ENCODE measurements at regions not wholly inside any gene's neighbourhood (a gene's known extent, or its start where the extent isn't known, plus 50 kb on each side); places are given as distances from the start of the nearest gene placed in this dataset.
"Not testable (repeated sequence)": the region's sequence is repeated elsewhere in the genome, so short reads cannot be mapped to it uniquely, and the experiment has no call there.

DNA sequence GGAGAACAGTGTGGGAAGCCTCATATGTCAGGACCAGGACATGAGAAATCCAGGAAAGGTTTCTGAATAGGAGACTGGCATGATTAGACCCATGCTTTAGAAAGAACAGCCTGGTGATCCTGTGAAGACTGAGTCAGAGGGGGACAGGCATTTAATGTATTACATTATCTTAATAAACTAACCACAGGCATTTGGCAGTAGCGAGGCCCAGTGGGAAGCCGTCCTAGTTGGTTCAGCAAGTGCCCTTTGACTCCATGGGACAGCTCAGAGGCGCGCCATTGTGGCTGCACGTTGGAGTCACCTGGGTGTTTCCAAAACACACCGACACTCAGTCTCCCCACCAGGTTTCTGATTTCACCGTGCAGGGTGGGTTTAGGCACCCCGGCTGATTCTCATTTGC, 90.5 kb upstream of the DGKG start:
- no peak overlapping the region for H3K4me3 ChIP-seq (ENCODE audit: low read length)
- no peak overlapping the region for H3K27ac ChIP-seq (ENCODE audit: low read length)
- H3K9me3 ChIP-seq (ENCODE audit: control insufficient read depth, low read depth, low read length), result no peaks in the 10 kb centered on the region
- no peak overlapping the region for H3K9ac ChIP-seq (ENCODE audit: low read length)
- H3K27me3 ChIP-seq (ENCODE audit: control insufficient read depth, insufficient read depth, low read length), result no peaks in the 10 kb centered on the region
- no peaks in the 10 kb centered on the region for H3K36me3 ChIP-seq (ENCODE audit: control insufficient read depth, low read depth, low read length)
- no peaks in the 10 kb centered on the region for H3K4me1 ChIP-seq (ENCODE audit: control insufficient read depth, low read depth, low read length)

- no peak overlapping the region for H3K4me3 ChIP-seq (ENCODE audit: low read length)
- no peak overlapping the region for H3K9ac ChIP-seq (ENCODE audit: low read length)
Observed at GRCh38 chr3:186451371-186451770, 89.3 kb upstream of the DGKG start.

GRCh38 chr3:186444974-186445373, 82.9 kb upstream of the DGKG start:
- Histone ChIP-seq H3K4me1 (ENCODE audit: control insufficient read depth, low read depth, low read length) (no peaks in the 10 kb centered on the region), H3K27me3 (ENCODE audit: control insufficient read depth, insufficient read depth, low read length) (no peaks in the 10 kb centered on the region), H3K4me3 (ENCODE audit: low read length) (no peak overlapping the region)

More at GRCh38 chr3:186451371-186451770, 89.3 kb upstream of the DGKG start:
- H3K9me3 ChIP-seq (ENCODE audit: control insufficient read depth, low read depth, low read length), result no peaks in the 10 kb centered on the region
- no peak overlapping the region for H3K27ac ChIP-seq (ENCODE audit: low read length)
- H3K4me1 ChIP-seq (ENCODE audit: control insufficient read depth, low read depth, low read length), result no peaks in the 10 kb centered on the region
- no peaks in the 10 kb centered on the region for H3K27me3 ChIP-seq (ENCODE audit: control insufficient read depth, insufficient read depth, low read length)
- no peaks in the 10 kb centered on the region for H3K36me3 ChIP-seq (ENCODE audit: control insufficient read depth, low read depth, low read length)

DNA sequence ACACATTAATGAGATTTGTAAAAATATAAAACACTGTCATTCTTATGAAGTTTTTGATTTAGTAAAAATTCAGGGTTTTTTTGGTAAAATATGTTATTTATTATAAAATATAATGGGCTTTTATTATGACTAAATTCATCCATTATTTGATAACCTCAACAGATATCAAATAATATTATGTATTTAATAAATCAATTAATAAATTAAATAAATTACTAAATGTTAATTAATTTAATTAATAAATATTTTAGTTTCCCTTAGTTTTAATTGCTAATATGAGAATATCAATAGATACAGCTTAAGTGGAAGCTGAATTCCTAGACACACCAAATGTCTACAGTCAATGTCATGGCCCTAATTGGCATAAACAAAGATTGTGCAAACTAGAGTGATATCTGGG, 82.3 kb upstream of the DGKG start:
- no peak overlapping the region for H3K4me3 ChIP-seq (ENCODE audit: low read length)
- no peaks in the 10 kb centered on the region for H3K36me3 ChIP-seq (ENCODE audit: control insufficient read depth, low read depth, low read length)
- H3K27ac ChIP-seq (ENCODE audit: low read length), result no peak overlapping the region
- no peaks in the 10 kb centered on the region for H3K4me1 ChIP-seq (ENCODE audit: control insufficient read depth, low read depth, low read length)
- H3K9ac ChIP-seq (ENCODE audit: low read length), result no peak overlapping the region
- H3K9me3 ChIP-seq (ENCODE audit: control insufficient read depth, low read depth, low read length), result no peaks in the 10 kb centered on the region
- no peaks in the 10 kb centered on the region for H3K27me3 ChIP-seq (ENCODE audit: control insufficient read depth, insufficient read depth, low read length)

More at GRCh38 chr3:186444974-186445373, 82.9 kb upstream of the DGKG start:
- H3K9ac ChIP-seq (ENCODE audit: low read length), result no peak overlapping the region
- H3K9me3 ChIP-seq (ENCODE audit: control insufficient read depth, low read depth, low read length), result no peaks in the 10 kb centered on the region
- no peaks in the 10 kb centered on the region for H3K36me3 ChIP-seq (ENCODE audit: control insufficient read depth, low read depth, low read length)
- no peak overlapping the region for H3K27ac ChIP-seq (ENCODE audit: low read length)

DNA sequence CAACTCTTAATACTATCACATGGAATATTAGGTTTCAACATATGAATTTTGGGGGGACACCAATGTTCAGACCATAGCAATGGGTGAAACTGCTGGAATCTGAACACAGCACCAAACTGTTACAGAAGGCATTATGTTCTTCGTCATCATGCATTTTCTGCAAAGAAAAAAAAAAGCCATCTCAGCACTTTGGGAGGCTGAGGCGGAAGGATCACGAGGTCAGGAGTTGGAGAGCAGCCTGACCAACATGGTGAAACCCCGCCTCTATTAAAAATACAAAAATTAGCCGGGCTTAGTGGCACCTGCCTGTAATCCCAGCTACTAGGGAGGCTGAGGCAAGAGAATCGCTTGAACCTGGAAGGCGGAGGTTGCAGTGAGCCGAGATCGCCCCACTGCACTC, 80.9 kb upstream of the DGKG start:
- H3K9me3 ChIP-seq (ENCODE audit: control insufficient read depth, low read depth, low read length); H3K36me3 ChIP-seq (ENCODE audit: control insufficient read depth, low read depth, low read length); H3K4me1 ChIP-seq (ENCODE audit: control insufficient read depth, low read depth, low read length); H3K4me3 ChIP-seq (ENCODE audit: low read length); H3K9ac ChIP-seq (ENCODE audit: low read length); H3K27ac ChIP-seq (ENCODE audit: low read length); H3K27me3 ChIP-seq (ENCODE audit: control insufficient read depth, insufficient read depth, low read length): not testable (repeated sequence)

GRCh38 chr3:186442162-186442561, 80.1 kb upstream of the DGKG start:
- Histone ChIP-seq H3K9ac (ENCODE audit: low read length) (no peak overlapping the region), H3K27me3 (ENCODE audit: control insufficient read depth, insufficient read depth, low read length) (no peaks in the 10 kb centered on the region), H3K9me3 (ENCODE audit: control insufficient read depth, low read depth, low read length) (no peaks in the 10 kb centered on the region), H3K27ac (ENCODE audit: low read length) (no peak overlapping the region), H3K4me3 (ENCODE audit: low read length) (no peak overlapping the region), H3K36me3 (ENCODE audit: control insufficient read depth, low read depth, low read length) (no peaks in the 10 kb centered on the region), H3K4me1 (ENCODE audit: control insufficient read depth, low read depth, low read length) (no peaks in the 10 kb centered on the region)

DNA sequence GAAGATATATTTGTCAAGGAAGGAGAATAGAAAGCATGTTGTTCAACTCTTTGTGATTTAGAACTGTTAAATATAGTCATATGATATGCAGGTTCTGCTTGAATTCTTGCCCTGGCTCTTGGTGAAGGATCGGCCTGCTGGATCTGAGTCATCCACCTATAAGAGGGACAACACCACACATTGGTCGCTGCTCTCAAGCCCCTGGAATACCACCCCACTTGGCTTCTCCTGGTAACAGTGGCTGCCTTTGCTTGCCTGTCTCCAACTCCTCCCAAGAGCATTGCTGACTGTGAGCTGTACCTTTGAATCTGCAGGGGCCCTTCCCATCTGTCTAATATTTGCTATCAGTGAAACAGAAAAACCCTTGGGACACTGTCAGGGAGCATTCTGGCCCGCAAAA, 78.9 kb upstream of the DGKG start:
- no peaks in the 10 kb centered on the region for H3K27me3 ChIP-seq (ENCODE audit: control insufficient read depth, insufficient read depth, low read length)
- H3K4me3 ChIP-seq (ENCODE audit: low read length), result no peak overlapping the region
- H3K36me3 ChIP-seq (ENCODE audit: control insufficient read depth, low read depth, low read length), result no peaks in the 10 kb centered on the region
- H3K4me1 ChIP-seq (ENCODE audit: control insufficient read depth, low read depth, low read length), result no peaks in the 10 kb centered on the region
- no peak overlapping the region for H3K27ac ChIP-seq (ENCODE audit: low read length)
- no peaks in the 10 kb centered on the region for H3K9me3 ChIP-seq (ENCODE audit: control insufficient read depth, low read depth, low read length)
- no peak overlapping the region for H3K9ac ChIP-seq (ENCODE audit: low read length)

DNA sequence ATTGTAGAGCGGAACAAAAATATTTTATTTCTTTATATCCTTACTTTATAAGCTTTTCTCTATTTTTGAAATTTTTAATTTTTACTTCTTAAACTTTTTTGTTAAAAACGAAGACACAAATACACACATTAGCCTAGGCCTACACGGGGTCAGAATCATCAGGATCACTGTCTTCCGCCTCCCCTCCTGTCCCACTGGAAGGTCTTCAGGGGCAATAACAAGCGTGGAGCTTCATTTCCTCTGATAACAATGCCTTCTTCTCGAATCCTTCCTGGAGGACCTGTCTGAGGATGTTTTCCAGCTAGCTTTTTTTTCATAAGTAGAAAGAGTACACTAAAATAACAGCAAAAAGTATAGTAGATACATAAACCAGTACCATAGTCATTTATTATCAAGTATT, 77.7 kb upstream of the DGKG start:
- no peaks in the 10 kb centered on the region for H3K9me3 ChIP-seq (ENCODE audit: control insufficient read depth, low read depth, low read length)
- no peak overlapping the region for H3K27ac ChIP-seq (ENCODE audit: low read length)
- H3K4me3 ChIP-seq (ENCODE audit: low read length), result no peak overlapping the region
- no peaks in the 10 kb centered on the region for H3K4me1 ChIP-seq (ENCODE audit: control insufficient read depth, low read depth, low read length)
- H3K36me3 ChIP-seq (ENCODE audit: control insufficient read depth, low read depth, low read length), result no peaks in the 10 kb centered on the region
- H3K27me3 ChIP-seq (ENCODE audit: control insufficient read depth, insufficient read depth, low read length), result no peaks in the 10 kb centered on the region
- H3K9ac ChIP-seq (ENCODE audit: low read length), result no peak overlapping the region

GRCh38 chr3:186435332-186435731, 73.3 kb upstream of the DGKG start:
- H3K9ac ChIP-seq (ENCODE audit: low read length), result not testable (repeated sequence)

DNA sequence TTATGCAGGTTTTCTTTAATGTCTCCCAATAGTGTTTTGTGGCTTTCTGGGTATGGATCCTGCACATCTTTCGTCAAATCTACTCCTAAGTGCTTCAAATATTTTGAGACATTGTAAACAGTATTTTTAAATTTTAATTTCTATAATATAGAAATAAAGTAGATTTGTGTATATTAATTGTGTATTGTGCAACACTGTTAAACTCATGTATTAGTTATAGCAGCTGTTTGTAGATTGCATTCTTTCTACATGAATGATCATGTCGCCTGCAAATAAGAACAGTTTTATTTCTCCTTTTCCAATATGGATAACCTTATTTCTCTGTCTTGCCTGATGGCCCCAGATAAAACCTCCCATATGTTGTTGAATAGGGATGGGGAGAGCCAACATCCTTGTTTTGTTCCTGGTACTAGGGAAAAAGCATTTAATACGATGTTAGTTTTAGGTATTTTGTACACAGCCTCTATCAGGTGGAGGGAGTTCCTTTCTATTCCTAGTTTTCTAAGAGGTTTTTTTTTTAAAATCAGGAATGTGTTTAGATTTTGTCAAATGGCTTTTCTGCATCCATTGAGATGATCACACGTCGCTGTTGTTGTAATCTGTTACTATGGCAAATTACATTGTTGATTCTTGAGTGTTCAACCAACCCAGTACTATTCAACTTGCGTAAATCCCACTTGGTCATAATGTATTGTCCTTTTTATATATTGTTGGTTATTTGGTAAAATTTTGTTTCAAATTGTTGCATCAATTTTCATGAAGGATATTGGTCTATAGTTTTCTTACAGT, 71.1 kb upstream of the DGKG start:
- Histone ChIP-seq H3K27ac (ENCODE audit: low read length) (no peak overlapping the region), H3K9ac (ENCODE audit: low read length) (no peak overlapping the region), H3K27me3 (ENCODE audit: control insufficient read depth, insufficient read depth, low read length) (no peaks in the 10 kb centered on the region), H3K9me3 (ENCODE audit: control insufficient read depth, low read depth, low read length) (no peaks in the 10 kb centered on the region), H3K36me3 (ENCODE audit: control insufficient read depth, low read depth, low read length) (no peaks in the 10 kb centered on the region), H3K4me3 (ENCODE audit: low read length) (no peak overlapping the region), H3K4me1 (ENCODE audit: control insufficient read depth, low read depth, low read length) (no peaks in the 10 kb centered on the region)

More at GRCh38 chr3:186435332-186435731, 73.3 kb upstream of the DGKG start:
- not testable (repeated sequence) for H3K27ac ChIP-seq (ENCODE audit: low read length); H3K36me3 ChIP-seq (ENCODE audit: control insufficient read depth, low read depth, low read length); H3K9me3 ChIP-seq (ENCODE audit: control insufficient read depth, low read depth, low read length); H3K4me3 ChIP-seq (ENCODE audit: low read length); H3K27me3 ChIP-seq (ENCODE audit: control insufficient read depth, insufficient read depth, low read length); H3K4me1 ChIP-seq (ENCODE audit: control insufficient read depth, low read depth, low read length)

GRCh38 chr3:186432189-186432588, 70.2 kb upstream of the DGKG start:
- no peak overlapping the region for H3K27ac ChIP-seq (ENCODE audit: low read length)
- H3K4me3 ChIP-seq (ENCODE audit: low read length), result no peak overlapping the region
- H3K9me3 ChIP-seq (ENCODE audit: control insufficient read depth, low read depth, low read length), result no peaks in the 10 kb centered on the region
- peaks cover 3% of the 10 kb centered on the region for H3K4me1 ChIP-seq (ENCODE audit: control insufficient read depth, low read depth, low read length)
- H3K9ac ChIP-seq (ENCODE audit: low read length), result no peak overlapping the region
- H3K36me3 ChIP-seq (ENCODE audit: control insufficient read depth, low read depth, low read length), result no peaks in the 10 kb centered on the region
- H3K27me3 ChIP-seq (ENCODE audit: control insufficient read depth, insufficient read depth, low read length), result no peaks in the 10 kb centered on the region

GRCh38 chr3:186427627-186428281, 65.7 kb upstream of the DGKG start:
- H3K27ac ChIP-seq (ENCODE audit: low read length), result no peak overlapping the region
- no peaks in the 10 kb centered on the region for H3K9me3 ChIP-seq (ENCODE audit: control insufficient read depth, low read depth, low read length)
- H3K4me3 ChIP-seq (ENCODE audit: low read length), result no peak overlapping the region
- no peaks in the 10 kb centered on the region for H3K27me3 ChIP-seq (ENCODE audit: control insufficient read depth, insufficient read depth, low read length)
- H3K4me1 ChIP-seq (ENCODE audit: control insufficient read depth, low read depth, low read length), result peaks cover 16% of the 10 kb centered on the region
- H3K9ac ChIP-seq (ENCODE audit: low read length), result no peak overlapping the region
- no peaks in the 10 kb centered on the region for H3K36me3 ChIP-seq (ENCODE audit: control insufficient read depth, low read depth, low read length)
